Muscle of leg (tissue), 3 donors: ENCODE measurements at regions not wholly inside any gene's neighbourhood (a gene's known extent, or its start where the extent isn't known, plus 50 kb on each side); places are given as distances from the start of the nearest gene placed in this dataset.
A peak's percentile ranks its signal among the peaks of the same experiment; 100 is the strongest.

Experiments used
- DNase-seq: peaks from one replicate; pipeline ENCODE4 v3.0.0; 2013
- H3K27ac ChIP-seq: one replicate; pipeline ENCODE4 v1.5.1; 2013; ENCODE audit warnings: mild to moderate bottlenecking, low read length, control low read depth
- H3K27me3 ChIP-seq: one replicate; pipeline ENCODE4 v1.6.1; 2013; ENCODE audit warnings: low read length; ENCODE audit not compliant: control insufficient read depth, insufficient read depth
- H3K36me3 ChIP-seq: one replicate; pipeline ENCODE4 v1.6.1; 2013; ENCODE audit warnings: low read length; ENCODE audit not compliant: control insufficient read depth, insufficient read depth
- H3K4me1 ChIP-seq: one replicate; pipeline ENCODE4 v1.6.1; 2013; ENCODE audit warnings: low read length; ENCODE audit not compliant: control insufficient read depth, insufficient read depth
- H3K4me3 ChIP-seq: one replicate; pipeline ENCODE4 v1.5.1; 2013; ENCODE audit warnings: low read length, control low read depth
- H3K9me3 ChIP-seq: replicated peaks from 2 replicates; pipeline ENCODE4 v1.6.1; 2013; ENCODE audit warnings: low read depth, low read length; ENCODE audit not compliant: control insufficient read depth
- WGBS: methylation state at CpG from one replicate; pipeline ENCODE4 v1.1.5; 2013; ENCODE audit warnings: missing lambda C conversion rate; ENCODE audit not compliant: insufficient coverage; 5-methylcytosine and 5-hydroxymethylcytosine counted together

DNA sequence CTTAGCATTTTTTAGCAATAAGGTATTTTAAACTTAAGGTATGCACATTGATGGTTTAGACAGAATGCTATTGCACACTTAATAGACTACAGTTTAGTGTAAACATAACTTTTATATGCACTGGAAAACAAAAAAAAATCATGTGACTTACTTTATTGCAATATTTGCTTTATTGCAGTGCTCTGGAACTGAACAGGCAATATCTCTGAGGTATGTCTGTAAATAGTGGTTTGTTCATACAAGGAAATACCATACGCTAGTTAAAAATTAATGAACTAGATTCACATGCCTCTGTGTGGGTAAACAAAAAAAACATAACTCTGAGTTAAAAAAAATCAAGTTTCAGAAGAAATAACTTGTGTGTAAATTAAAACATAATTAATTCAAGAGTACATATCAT is 479.0 kb upstream of the MKI67 start:
- Histone ChIP-seq H3K27me3 (no peaks in the 10 kb centered on the region), H3K9me3 (no peaks in the 10 kb centered on the region), H3K27ac (no peak overlapping the region), H3K4me1 (peaks cover 2% of the 10 kb centered on the region), H3K36me3 (no peaks in the 10 kb centered on the region), H3K4me3 (no peak overlapping the region)
- no peak for DNase-seq
- WGBS = no CpG with 5 or more reads among the region's 1 CpG

DNA sequence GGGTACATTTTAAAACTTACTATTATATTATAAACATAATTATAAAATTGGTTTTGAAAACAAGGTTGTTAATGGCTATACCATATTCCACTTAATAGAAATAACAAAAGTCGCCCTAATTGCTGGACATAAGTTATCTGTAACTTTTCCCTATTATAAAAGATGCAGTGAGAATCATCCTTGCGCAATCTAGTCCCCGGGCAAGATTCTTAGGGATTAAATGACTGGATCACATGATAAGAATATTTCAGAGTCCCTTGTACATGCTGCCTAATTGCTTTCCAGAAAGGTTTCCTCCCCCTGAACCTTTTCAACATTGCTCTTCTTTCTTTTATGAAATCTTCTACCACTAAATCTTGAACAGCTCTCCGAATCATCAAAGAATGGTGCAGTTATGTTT is 479.8 kb upstream of the MKI67 start:
- no peak overlapping the region for H3K27ac ChIP-seq
- H3K36me3 ChIP-seq = no peaks in the 10 kb centered on the region
- no peaks in the 10 kb centered on the region for H3K9me3 ChIP-seq
- no peak overlapping the region for H3K4me3 ChIP-seq
- no CpG with 5 or more reads among the region's 4 CpGs for WGBS
- no peak for DNase-seq
- H3K27me3 ChIP-seq = no peaks in the 10 kb centered on the region
- H3K4me1 ChIP-seq = peaks cover 3% of the 10 kb centered on the region

DNA sequence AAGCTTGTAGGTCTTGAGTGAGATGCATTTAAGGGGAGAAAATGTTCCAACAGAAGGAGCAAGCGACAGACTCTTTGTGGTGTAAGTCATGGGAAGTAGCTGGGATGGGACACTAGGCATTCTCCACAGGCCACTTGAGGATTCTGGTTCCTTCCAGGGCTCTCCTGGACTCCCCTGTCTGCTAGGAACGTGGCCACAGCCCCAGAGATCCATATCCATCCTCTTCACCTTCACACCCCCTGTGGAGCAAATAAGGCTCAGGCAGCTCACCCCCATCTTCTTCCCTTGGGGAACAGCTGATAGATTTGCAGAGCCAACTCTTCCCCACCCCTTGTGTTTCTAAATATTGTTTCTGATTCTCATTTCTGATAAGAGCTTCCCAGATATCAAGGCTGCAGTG is 482.6 kb upstream of the MKI67 start:
- H3K4me1 ChIP-seq = peaks cover 27% of the 10 kb centered on the region
- no peaks in the 10 kb centered on the region for H3K9me3 ChIP-seq
- WGBS = no CpG with 5 or more reads among the region's 2 CpGs
- DNase-seq = no peak
- no peaks in the 10 kb centered on the region for H3K27me3 ChIP-seq
- no peaks in the 10 kb centered on the region for H3K36me3 ChIP-seq
- no peak overlapping the region for H3K27ac ChIP-seq
- no peak overlapping the region for H3K4me3 ChIP-seq

DNA sequence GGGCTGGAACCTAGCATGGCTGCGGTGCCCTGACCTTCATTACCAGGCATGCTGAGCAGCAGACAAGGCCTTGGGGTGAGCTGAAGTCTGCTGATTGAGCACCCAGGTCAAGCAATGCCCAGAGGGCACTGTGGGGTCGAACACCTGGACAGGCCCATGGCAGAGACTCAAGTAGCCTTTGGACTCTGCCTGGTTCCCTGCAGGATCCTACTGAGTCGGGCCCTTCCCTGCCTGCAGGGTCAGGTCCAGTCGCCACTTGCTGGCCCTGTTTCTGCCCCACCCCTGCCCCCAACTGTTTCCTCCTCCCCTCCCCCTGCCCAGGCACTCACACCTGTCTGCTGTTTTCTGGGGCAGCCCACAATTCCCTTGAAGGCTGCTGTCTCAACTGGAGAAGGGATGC is 483.2 kb upstream of the MKI67 start:
- WGBS = 100% methylated on average over 4 of the region's 4 CpGs
- Histone ChIP-seq H3K9me3 (no peaks in the 10 kb centered on the region), H3K4me3 (no peak overlapping the region), H3K36me3 (no peaks in the 10 kb centered on the region), H3K4me1 (peaks cover 31% of the 10 kb centered on the region), H3K27ac (no peak overlapping the region), H3K27me3 (no peaks in the 10 kb centered on the region)
- DNase-seq = no peak

DNA sequence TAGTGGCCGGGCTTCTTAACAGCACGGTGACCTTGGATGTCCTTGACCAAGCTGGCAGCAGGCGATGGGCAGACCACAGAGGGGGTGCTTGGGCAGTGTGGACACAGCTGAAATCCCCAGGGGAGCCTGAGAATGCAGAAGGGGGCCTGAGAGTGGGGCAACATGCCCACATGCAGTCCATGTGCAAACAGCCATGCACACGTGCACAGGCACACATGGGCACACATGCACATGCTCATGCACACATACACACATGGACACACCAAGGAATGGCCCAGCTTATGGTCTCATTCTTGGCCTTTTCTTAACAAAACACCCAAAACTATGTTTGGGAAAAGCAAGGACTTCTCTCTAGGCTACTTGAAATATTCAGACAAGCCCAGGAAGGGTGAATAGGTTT is 483.9 kb upstream of the MKI67 start:
- no peak overlapping the region for H3K4me3 ChIP-seq
- 93% methylated on average over 4 of the region's 4 CpGs for WGBS
- no peaks in the 10 kb centered on the region for H3K9me3 ChIP-seq
- H3K36me3 ChIP-seq = no peaks in the 10 kb centered on the region
- H3K27me3 ChIP-seq = no peaks in the 10 kb centered on the region
- peaks cover 36% of the 10 kb centered on the region for H3K4me1 ChIP-seq
- DNase-seq = no peak
- H3K27ac ChIP-seq = no peak overlapping the region

DNA sequence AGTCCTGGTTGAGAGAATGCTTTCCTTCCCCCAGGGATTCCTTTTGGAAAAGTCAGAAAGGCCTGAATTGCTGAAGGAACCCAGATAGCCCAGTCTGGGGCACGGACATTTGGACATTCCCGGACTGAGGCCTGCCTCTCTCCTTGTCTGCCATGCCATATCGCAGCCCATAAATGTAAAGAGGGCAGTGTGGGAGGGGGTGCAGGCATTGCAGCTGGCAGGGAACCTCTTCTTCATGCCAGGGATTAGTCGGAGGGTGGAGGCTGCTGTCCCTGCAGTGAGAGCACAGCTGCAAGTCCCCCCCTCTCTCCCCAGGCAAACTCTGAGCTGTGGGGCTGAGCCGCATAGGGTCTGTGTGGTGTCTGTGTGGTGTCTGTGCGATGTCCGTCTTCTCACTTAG is 486.0 kb upstream of the MKI67 start:
- no peaks in the 10 kb centered on the region for H3K9me3 ChIP-seq
- H3K4me1 ChIP-seq = peaks cover 38% of the 10 kb centered on the region
- no peak overlapping the region for H3K4me3 ChIP-seq
- 43% methylated on average over 2 of the region's 7 CpGs for WGBS
- no peaks in the 10 kb centered on the region for H3K27me3 ChIP-seq
- H3K36me3 ChIP-seq = no peaks in the 10 kb centered on the region
- H3K27ac ChIP-seq = peak overlapping the region; percentile 82
- DNase-seq = peak; percentile 72

DNA sequence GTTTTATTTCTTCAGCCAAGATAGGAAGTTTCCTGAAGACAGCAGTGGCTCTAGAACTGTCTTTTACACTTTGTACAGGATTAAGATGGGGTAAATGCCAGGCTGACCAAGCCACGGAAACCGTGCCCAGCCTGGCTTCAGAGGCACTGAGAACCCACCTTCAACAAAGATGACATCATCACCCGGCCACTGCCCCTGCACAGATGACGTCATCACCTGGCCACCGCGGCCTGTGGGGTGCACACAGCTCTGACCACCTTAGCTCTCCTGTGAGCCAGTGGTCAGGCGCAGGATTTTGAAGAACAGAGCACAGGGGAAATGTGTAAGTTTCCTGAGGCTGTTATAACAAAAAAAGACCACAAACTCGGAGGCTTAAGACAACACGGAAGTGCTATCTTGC is 486.4 kb upstream of the MKI67 start:
- Histone ChIP-seq H3K27me3 (no peaks in the 10 kb centered on the region), H3K27ac (peak overlapping the region; percentile 82), H3K4me3 (no peak overlapping the region), H3K4me1 (peaks cover 38% of the 10 kb centered on the region), H3K9me3 (no peaks in the 10 kb centered on the region), H3K36me3 (no peaks in the 10 kb centered on the region)
- 98% methylated on average over 6 of the region's 9 CpGs for WGBS
- no peak for DNase-seq

DNA sequence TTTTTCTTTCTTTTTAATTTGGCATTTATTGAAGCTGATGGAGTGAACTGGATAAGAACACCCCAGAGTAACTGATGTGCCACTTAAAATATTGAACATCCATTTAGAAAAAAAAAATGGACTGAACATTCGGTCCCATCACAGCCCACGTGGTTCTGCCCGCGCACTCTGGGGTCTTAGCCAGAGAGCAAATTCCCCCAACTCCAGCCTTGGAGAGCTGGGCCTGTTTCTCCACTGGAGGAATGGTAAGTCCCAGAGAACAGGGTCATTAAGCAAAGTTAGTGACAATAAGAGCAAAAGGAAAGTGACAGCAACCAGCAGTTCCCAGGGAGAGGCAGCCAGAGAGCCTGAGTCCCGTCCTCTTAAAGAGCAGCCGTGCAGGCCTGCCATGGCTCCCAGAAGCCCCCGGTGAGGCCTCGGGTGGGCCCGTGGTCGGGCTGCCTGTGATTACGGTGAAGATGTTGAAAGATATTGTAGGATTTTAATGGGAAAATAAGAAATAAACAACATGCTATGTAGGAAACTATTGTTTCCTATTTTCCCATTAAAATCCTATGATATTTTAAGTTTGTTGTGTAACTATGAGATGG is 487.9 kb upstream of the MKI67 start:
- DNase-seq = no peak
- Histone ChIP-seq H3K9me3 (no peaks in the 10 kb centered on the region), H3K4me3 (no peak overlapping the region), H3K27me3 (no peaks in the 10 kb centered on the region), H3K36me3 (no peaks in the 10 kb centered on the region), H3K4me1 (peaks cover 38% of the 10 kb centered on the region), H3K27ac (peak overlapping the region; percentile 9)
- WGBS = 100% methylated on average over 2 of the region's 11 CpGs

DNA sequence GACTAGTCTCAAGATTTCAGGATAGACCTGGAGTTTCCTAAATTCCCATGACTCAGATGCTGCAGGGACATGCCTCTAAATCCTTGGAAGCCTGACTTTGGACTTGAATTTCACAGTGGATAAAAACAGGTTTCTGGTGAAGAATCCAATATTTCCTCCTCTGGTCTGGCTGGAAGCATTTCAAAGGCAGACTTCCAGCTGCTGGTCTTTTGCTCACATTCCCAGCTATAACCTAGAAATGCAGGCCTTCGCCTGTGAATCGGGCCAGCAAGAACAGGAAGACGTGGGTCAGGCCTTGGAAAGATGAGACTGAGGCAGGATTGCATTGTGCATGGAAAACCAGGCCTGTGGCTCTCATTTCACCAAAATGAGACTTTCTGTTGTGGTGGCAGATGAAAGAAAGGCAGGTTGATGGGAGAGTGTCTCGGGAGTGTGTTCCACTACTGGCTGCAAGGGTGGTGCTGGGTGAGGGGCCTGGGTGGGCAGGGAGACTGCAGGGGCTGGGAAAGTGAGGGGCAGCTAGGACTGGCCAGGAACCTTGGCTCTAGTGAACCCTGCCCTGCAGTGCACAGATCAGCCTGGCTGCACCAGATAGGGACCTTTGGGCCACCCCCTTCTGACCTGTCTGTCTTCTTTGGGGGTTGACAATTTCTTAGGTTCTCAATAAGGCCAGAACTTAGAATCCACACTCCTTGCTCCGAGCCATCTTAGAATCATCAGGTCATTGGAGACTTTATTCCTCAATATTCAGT is 488.8 kb upstream of the MKI67 start:
- no peaks in the 10 kb centered on the region for H3K9me3 ChIP-seq
- H3K27me3 ChIP-seq = no peaks in the 10 kb centered on the region
- no peak overlapping the region for H3K4me3 ChIP-seq
- peaks cover 38% of the 10 kb centered on the region for H3K4me1 ChIP-seq
- 32% methylated on average over 3 of the region's 5 CpGs for WGBS
- peak overlapping the region; percentile 25 for H3K27ac ChIP-seq
- H3K36me3 ChIP-seq = no peaks in the 10 kb centered on the region
- DNase-seq = peak; percentile 92

DNA sequence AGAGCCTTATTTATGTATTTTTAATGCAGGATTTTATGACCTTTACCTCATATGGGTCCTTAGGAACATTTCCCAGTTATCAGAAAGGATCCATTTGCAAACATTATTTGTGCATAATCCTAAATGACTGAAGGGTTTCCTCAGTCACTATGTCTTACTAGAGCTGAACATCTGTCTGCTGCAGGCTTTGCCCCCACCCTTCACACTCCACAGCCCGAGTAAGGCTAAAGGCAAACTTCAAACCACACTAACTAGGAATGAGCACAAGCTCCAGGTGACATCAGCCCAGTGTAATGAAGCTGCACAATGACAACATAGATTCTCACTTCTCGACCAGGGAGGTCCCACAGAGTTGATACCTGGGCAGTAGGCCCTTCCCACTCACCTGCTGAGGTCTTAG is 491.3 kb upstream of the MKI67 start:
- Histone ChIP-seq H3K27ac (no peak overlapping the region), H3K9me3 (no peaks in the 10 kb centered on the region), H3K4me1 (peaks cover 25% of the 10 kb centered on the region), H3K27me3 (no peaks in the 10 kb centered on the region), H3K36me3 (no peaks in the 10 kb centered on the region), H3K4me3 (no peak overlapping the region)
- 60% methylated on average over 1 of the region's 2 CpGs for WGBS
- no peak for DNase-seq
